GM21515 (cell line): ENCODE measurements at regions not wholly inside any gene's neighbourhood (a gene's known extent, or its start where the extent isn't known, plus 50 kb on each side); places are given as distances from the start of the nearest gene placed in this dataset.

ENCODE experiments used
- ATAC-seq: cut with Tn5 transposase; IDR thresholded peaks from one replicate; pipeline ENCODE4 v1.9.1; 2021; ENCODE audit not compliant: unreplicated experiment

DNA sequence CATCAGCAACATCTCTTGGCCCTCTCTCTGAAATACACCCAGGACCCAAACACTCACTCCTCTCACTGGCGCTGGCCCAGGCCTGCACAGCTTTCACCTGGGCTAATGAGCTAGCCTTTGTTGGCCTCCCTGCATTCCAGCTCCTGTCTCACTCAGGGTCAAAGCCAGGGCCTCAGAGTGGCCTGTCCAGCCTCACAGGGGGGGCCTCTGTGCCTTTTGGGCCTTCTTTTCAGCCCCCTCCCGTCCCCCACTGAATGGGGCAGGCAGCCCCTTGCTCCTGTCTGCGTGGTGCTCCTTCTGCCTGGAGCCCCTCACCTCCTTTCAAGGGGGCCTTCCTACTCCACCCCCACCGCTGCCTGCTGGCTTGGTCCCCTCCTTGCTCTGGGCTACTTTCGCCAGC, 59.0 kb upstream of the PRR23E start:
- no peak for ATAC-seq

DNA sequence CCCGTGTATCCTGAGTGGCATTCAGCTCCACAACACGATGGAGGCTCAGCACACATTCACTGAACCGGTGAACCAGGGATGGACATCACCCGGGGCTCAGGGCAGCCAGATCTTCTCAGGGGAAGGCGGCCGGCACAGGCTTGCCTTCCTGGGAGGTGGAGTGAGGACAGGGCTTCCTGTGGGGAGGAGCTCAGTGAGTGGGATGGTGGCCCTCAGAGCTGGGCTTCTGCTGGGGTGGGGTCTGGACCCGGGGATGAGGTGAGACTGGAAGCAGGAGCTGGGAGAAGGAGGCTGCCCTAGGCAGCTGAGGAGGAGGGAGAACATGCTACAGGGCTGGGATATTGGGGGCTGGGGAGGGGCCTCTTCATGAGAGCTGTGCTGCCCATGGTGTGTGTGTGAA, 58.5 kb upstream of the PRR23E start:
- ATAC-seq: no peak

DNA sequence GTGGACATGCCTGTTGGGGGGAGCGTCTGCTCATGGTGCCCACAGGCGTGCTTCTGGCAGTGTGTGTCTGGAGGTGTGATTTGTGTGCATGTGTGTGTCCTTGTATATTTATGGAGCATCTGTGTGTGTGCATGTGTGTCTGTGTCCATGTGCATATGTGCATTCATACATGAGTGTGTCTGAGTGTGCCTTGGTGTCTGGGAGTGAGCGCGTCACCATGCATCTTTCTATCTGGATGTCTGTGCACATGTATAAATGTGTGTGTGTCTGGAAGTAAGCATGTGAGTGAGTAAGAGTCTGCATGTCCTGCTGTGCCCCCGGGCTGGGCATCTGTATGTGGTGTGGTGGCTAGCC, 58.1 kb upstream of the PRR23E start:
- ATAC-seq: no peak

DNA sequence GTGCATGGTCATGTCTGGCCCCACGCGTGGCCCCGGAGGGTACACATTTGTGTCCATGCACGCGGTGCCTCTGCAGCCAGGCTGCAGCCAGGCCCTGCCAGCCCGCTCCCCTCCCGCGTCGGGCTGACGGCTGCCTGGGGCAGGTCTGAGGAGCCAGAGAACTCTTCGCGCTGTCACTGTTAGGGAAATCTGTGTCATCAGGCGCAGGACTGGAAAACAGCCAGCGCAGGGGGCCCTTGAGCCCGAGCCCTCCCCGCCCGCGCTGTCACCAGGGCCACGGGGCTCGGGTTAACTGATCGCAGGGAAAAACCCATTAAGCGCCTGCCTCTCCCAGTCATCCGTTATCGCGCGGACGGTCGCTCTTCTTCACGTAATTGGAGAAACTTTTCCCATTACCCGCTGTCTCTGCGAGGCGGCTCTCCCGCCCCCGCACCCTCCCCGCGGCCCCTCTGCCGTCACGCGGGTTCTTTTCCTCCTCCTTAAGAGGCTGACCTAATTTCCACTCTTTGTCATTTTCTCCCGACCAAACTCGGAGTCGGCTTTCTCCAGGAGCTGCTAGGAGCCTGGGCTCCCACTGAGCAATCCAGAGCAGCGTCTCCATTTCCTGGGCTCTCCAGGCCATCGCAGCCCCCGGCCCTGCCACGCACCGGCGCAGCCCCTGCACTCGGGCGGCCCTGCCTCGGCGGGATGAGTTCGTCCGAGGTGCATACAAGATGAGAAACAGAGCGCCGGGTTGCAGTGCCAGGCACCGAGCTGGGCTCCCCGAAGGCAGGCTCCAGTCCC, 57.5 kb upstream of the PRR23E start:
- ATAC-seq: no peak

DNA sequence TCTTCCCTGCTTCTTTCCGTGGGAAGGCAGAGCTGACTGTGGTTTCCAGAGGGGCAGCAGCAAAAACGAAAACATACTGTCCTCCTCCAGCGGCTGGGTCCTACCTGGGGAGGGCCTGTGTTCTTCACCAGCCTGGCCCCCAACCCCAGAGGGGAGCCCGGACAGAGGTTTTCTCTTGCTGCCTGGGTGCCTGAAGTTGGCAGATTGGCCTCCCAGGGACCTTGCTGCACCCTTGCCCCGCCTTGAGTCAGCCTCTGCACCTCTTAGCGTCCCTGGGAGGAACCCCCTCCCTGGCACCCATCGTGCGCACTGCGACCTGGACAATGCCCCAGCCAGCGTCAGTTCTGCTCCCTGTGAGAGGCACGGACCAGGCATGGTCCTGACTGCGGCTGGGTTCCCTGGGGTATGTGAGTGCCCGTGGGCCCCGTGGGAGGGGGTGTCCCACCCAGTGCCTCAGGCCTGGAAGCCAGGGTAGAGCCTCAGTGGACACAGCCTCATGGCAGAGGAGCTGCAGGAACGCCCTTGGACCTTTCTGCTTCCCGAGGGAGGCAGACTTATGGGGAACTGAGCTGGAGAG, 56.8 kb upstream of the PRR23E start:
- ATAC-seq: no peak

DNA sequence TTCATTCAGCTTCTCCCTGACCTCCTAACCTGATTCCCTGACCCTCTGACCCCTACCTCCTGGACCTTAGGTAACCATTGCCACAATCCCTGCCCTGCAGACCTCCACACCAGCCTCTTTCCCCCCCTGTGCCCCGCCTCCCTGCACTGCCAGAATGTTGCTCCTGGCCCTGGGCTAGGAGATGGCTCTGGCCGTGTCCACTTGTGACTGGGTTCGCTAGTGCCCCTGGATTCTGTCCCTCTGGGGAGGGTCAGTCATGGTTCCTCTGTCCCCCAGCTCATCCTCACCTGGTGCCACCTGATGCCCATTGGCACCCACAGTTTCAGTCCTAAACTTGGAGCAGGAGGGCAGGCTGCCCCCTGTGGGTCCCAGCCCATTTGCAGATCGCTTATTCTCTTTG, 56.2 kb upstream of the PRR23E start:
- ATAC-seq: no peak

DNA sequence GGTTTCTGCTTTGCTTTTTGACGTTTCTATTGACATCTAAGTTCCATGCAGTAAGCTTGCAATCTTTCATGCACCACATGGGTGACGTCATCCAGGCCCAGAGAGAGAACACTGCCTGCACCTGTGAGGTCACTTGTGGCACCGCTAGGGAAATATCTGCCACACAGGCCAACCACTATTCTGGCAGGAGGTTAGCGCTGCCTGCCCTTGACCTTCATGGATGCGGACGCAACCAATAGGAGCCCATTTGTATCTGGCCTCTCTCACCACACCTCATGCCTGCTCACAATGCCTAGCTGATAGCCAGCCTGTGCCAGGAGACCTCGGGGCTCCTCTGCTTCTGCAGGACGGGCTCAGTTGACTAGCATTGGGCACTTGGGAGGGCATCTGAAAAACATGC, 55.8 kb upstream of the PRR23E start:
- ATAC-seq: no peak

GRCh38 chr3:127137757-127138536, 55.0 kb upstream of the PRR23E start:
- no peak for ATAC-seq

GRCh38 chr3:127139601-127140500, 53.1 kb upstream of the PRR23E start:
- ATAC-seq: no peak

- ATAC-seq: no peak
Observed at GRCh38 chr3:127140501-127141460, 52.1 kb upstream of the PRR23E start.

DNA sequence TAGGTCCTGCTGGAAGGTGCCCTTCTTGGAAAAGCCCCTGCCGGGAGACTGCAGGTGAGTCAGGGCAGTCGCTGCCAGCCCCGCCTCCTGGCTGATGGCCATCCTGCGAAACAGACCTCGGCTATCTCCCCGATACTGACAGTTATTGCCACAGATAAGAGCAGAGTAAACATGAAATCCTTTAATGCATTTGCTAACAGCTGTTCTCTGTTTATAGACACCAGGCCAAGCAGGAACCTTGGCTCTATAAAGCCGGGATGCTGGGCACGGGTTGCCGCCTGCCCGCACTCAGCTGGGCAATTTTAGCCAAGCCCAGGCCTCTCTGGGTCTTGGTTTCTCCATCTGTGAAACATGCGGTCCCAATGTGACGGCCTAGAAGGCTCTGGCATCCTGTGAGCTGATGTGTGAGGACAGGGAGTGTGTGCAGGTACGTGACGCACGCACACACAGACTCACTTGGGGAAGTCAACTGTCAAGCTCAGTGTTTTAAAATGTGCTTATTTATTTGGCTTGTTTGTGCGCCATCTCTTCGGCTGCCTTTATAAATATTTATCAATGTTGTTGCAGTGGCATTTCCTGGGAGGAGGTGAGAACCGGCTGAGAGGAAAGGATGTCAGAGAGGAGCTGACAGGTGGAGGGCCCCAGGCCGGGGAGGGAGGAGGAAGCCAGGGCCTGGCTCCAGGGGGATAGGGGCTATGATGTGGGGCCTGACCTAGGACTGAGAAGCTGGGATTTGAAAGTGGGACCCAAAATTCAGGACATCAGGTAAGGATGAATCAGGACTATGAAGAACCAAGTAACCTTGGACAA, 50.8 kb upstream of the PRR23E start:
- ATAC-seq: no peak
